ENCODE measurements at regions not wholly inside any gene's neighbourhood (a gene's known extent, or its start where the extent isn't known, plus 50 kb on each side); places are given as distances from the start of the nearest gene placed in this dataset.
"Not testable (repeated sequence)": the region's sequence is repeated elsewhere in the genome, so short reads cannot be mapped to it uniquely, and the experiment has no call there.

- not testable (repeated sequence) for DNase-seq (ENCODE audit: low read depth)
Measured at GRCh38 chr10:45250694-45251075, 64.7 kb downstream of the OR13A1 start.

Data from activated T-cell treated with anti-CD3 and anti-CD28 coated beads for 48 hours (primary cell).